Common myeloid progenitor, CD34-positive (primary cell): ENCODE measurements at regions not wholly inside any gene's neighbourhood (a gene's known extent, or its start where the extent isn't known, plus 50 kb on each side); places are given as distances from the start of the nearest gene placed in this dataset.

Experiments used
- CTCF ChIA-PET: fragments of 350-600 bp; sonication (Branson Sonifier 250); formaldehyde crosslinking; loops from one replicate; lab custom pipeline; 2021; ENCODE audit warnings: antibody characterized with exemption; lab: Charles Lee
- POLR2A ChIA-PET: fragments of 350-600 bp; sonication (Branson Sonifier 250); formaldehyde crosslinking; loops from one replicate; lab custom pipeline; 2021; ENCODE audit warnings: antibody characterized with exemption; lab: Charles Lee
- DNase-seq, 3 donors: peaks; one replicate each; pipeline versions ENCODE4 v3.0.0 to v3.0.0-alpha.2; 2013
- H3K27ac ChIP-seq, 2 experiments: 1 replicate in 1 of 2; 2 replicates in 1 of 2; pipeline ENCODE4 v1.7.0; 2013; ENCODE audit warnings: inconsistent platforms in 2 of 2, low read length in 2 of 2, mild to moderate bottlenecking in 2 of 2, low read depth in 1 of 2, moderate library complexity in 1 of 2; ENCODE audit not compliant: severe bottlenecking in 2 of 2, insufficient read depth in 1 of 2, poor library complexity in 1 of 2
- H3K27me3 ChIP-seq, 5 experiments: replicated peaks in 2 of 5; 1 replicate in 3 of 5; 2 replicates in 2 of 5; pipeline versions ENCODE4 v1.6.1 to v1.7.0; 2013; ENCODE audit warnings: low read length in 4 of 5, mild to moderate bottlenecking in 2 of 5, moderate library complexity in 2 of 5, inconsistent platforms in 1 of 5; ENCODE audit not compliant: insufficient read depth in 5 of 5, control insufficient read depth in 4 of 5
- H3K36me3 ChIP-seq, 4 experiments: 1 replicate in 2 of 4; 2 replicates in 2 of 4; pipeline versions ENCODE4 v1.6.1 to v1.7.0; 2013; ENCODE audit warnings: low read length in 3 of 4, control low read depth in 1 of 4, mild to moderate bottlenecking in 1 of 4; ENCODE audit not compliant: control insufficient read depth in 4 of 4, insufficient read depth in 4 of 4
- H3K4me1 ChIP-seq, 4 experiments: 1 replicate in 3 of 4; 2 replicates in 1 of 4; pipeline versions ENCODE4 v1.6.1 to v1.7.1; 2013; ENCODE audit warnings: low read length in 3 of 4, mild to moderate bottlenecking in 3 of 4, control low read depth in 1 of 4, inconsistent platforms in 1 of 4, moderate library complexity in 1 of 4; ENCODE audit not compliant: control insufficient read depth in 4 of 4, insufficient read depth in 4 of 4; ENCODE audit errors: control extremely low read depth in 1 of 4
- H3K4me3 ChIP-seq, 7 experiments: 1 replicate in 4 of 7; 2 replicates in 3 of 7; pipeline versions ENCODE4 v1.5.1 to v1.7.0; 2013; ENCODE audit warnings: mild to moderate bottlenecking in 7 of 7, low read length in 6 of 7, moderate library complexity in 6 of 7, inconsistent platforms in 2 of 7, low read depth in 2 of 7, control low read depth in 1 of 7; ENCODE audit not compliant: insufficient read depth in 4 of 7, control insufficient read depth in 1 of 7; ENCODE audit errors: extremely low read depth in 1 of 7
- H3K9me3 ChIP-seq, 5 experiments: 1 replicate in 4 of 5; 2 replicates in 1 of 5; pipeline versions ENCODE4 v1.6.1 to v1.7.1; 2013; ENCODE audit warnings: low read length in 4 of 5, mild to moderate bottlenecking in 2 of 5, inconsistent platforms in 1 of 5, low read depth in 1 of 5, moderate library complexity in 1 of 5; ENCODE audit not compliant: control insufficient read depth in 4 of 5, insufficient read depth in 2 of 5; ENCODE audit errors: control extremely low read depth in 1 of 5
- WGBS: methylation state at CpG from one replicate; pipeline ENCODE4 v1.1.5; 2013; ENCODE audit not compliant: insufficient coverage; 5-methylcytosine and 5-hydroxymethylcytosine counted together

- WGBS: 68% methylated on average over 5 of the region's 8 CpGs
- ChIA-PET CTCF (interaction anchor here (0.9 kb wide), 1 partner anchor 24 kb away, joined by 3 read pairs; no protein-coding TSS in a partner anchor), POLR2A (no interaction called here)
Measured at GRCh38 chr2:505941-506340, 171.3 kb downstream of the TMEM18 start.

GRCh38 chr2:503288-503999, 173.8 kb downstream of the TMEM18 start:
- WGBS: 95% methylated on average over 40 of the region's 41 CpGs
- CTCF ChIA-PET: no interaction called here
- no peaks in the 10 kb centered on the region for H3K4me1 ChIP-seq

More at GRCh38 chr2:505941-506340, 171.3 kb downstream of the TMEM18 start:
- no peak overlapping the region for H3K4me3 ChIP-seq
- no peak overlapping the region for H3K27ac ChIP-seq
- H3K4me1 ChIP-seq: no peaks in the 10 kb centered on the region
- peaks cover 0 to 5% (median 0%) of the 10 kb centered on the region in 5 experiments for H3K27me3 ChIP-seq
- H3K9me3 ChIP-seq: peaks cover 0 to 11% (median 0%) of the 10 kb centered on the region in 5 experiments
- no peak for DNase-seq
- H3K36me3 ChIP-seq: no peaks in the 10 kb centered on the region

GRCh38 chr2:502831-503230, 174.4 kb downstream of the TMEM18 start:
- H3K27me3 ChIP-seq: peaks cover 0 to 5% (median 0%) of the 10 kb centered on the region in 5 experiments
- H3K27ac ChIP-seq: no peak overlapping the region
- ChIA-PET POLR2A (no interaction called here), CTCF (no interaction called here)
- DNase-seq: no peak
- WGBS: 98% methylated on average over 35 of the region's 35 CpGs
- H3K9me3 ChIP-seq: no peaks in the 10 kb centered on the region
- no peaks in the 10 kb centered on the region for H3K4me1 ChIP-seq
- no peaks in the 10 kb centered on the region for H3K36me3 ChIP-seq
- no peak overlapping the region for H3K4me3 ChIP-seq

More at GRCh38 chr2:503288-503999, 173.8 kb downstream of the TMEM18 start:
- Histone ChIP-seq H3K27me3 (peaks cover 0 to 5% (median 0%) of the 10 kb centered on the region in 5 experiments), H3K27ac (no peak overlapping the region), H3K36me3 (no peaks in the 10 kb centered on the region), H3K4me3 (no peak overlapping the region), H3K9me3 (no peaks in the 10 kb centered on the region)
- DNase-seq: no peak
- POLR2A ChIA-PET: no interaction called here

- peaks cover 0 to 5% (median 0%) of the 10 kb centered on the region in 5 experiments for H3K27me3 ChIP-seq
- no peaks in the 10 kb centered on the region for H3K36me3 ChIP-seq
- CTCF ChIA-PET: interaction anchor here (0.6 kb wide), 1 partner anchor 12 kb away, joined by 3 read pairs; no protein-coding TSS in a partner anchor
- H3K4me3 ChIP-seq: no peak overlapping the region
- 97% methylated on average over 7 of the region's 8 CpGs for WGBS
- peaks cover 0 to 7% (median 0%) of the 10 kb centered on the region in 4 experiments for H3K4me1 ChIP-seq
- no peak for DNase-seq
- H3K9me3 ChIP-seq: no peaks in the 10 kb centered on the region
- no peak overlapping the region for H3K27ac ChIP-seq
- POLR2A ChIA-PET: no interaction called here
Measured at GRCh38 chr2:501667-502066, 175.5 kb downstream of the TMEM18 start.

GRCh38 chr2:501130-501529, 176.1 kb downstream of the TMEM18 start:
- DNase-seq: peak in 2 of 3 donors; percentile 4 to 9
- Histone ChIP-seq H3K27me3 (peaks cover 0 to 2% (median 0%) of the 10 kb centered on the region in 5 experiments), H3K4me1 (peaks cover 0 to 7% (median 0%) of the 10 kb centered on the region in 4 experiments), H3K9me3 (no peaks in the 10 kb centered on the region), H3K27ac (no peak overlapping the region), H3K4me3 (no peak overlapping the region), H3K36me3 (no peaks in the 10 kb centered on the region)
- WGBS: 62% methylated on average over 3 of the region's 5 CpGs
- POLR2A ChIA-PET: no interaction called here
- CTCF ChIA-PET: interaction anchor here (0.6 kb wide), 1 partner anchor 13 kb away, joined by 3 read pairs; no protein-coding TSS in a partner anchor

GRCh38 chr2:499726-500125, 177.5 kb downstream of the TMEM18 start:
- Histone ChIP-seq H3K27me3 (peaks cover 0 to 2% (median 0%) of the 10 kb centered on the region in 5 experiments), H3K36me3 (no peaks in the 10 kb centered on the region), H3K9me3 (no peaks in the 10 kb centered on the region), H3K27ac (no peak overlapping the region), H3K4me3 (no peak overlapping the region), H3K4me1 (peaks cover 0 to 7% (median 0%) of the 10 kb centered on the region in 4 experiments)
- ChIA-PET POLR2A (no interaction called here), CTCF (no interaction called here)
- DNase-seq: no peak
- 80% methylated on average over 5 of the region's 8 CpGs for WGBS
